Kidney epithelial cell (primary cell): ENCODE measurements at regions not wholly inside any gene's neighbourhood (a gene's known extent, or its start where the extent isn't known, plus 50 kb on each side); places are given as distances from the start of the nearest gene placed in this dataset.

Experiments used
- DNase-seq: peaks from one replicate; pipeline ENCODE4 v3.0.0-alpha.2; 2010; ENCODE audit warnings: low read depth
- H3K27me3 ChIP-seq: 2 replicates; pipeline ENCODE4 v1.6.0; 2011; ENCODE audit warnings: low read length; ENCODE audit not compliant: control insufficient read depth, insufficient read depth
- H3K36me3 ChIP-seq: 2 replicates; pipeline ENCODE4 v1.5.1; 2011; ENCODE audit warnings: low read length; ENCODE audit not compliant: control insufficient read depth, insufficient read depth
- H3K4me3 ChIP-seq: 2 replicates; pipeline ENCODE4 v1.5.1; 2011; ENCODE audit warnings: low read depth, mild to moderate bottlenecking, control low read depth, low read length
- CTCF ChIP-seq: IDR thresholded peaks from 2 replicates; pipeline ENCODE4 v1.5.1; 2011; ENCODE audit warnings: mild to moderate bottlenecking, moderate library complexity, low read length, control low read depth, inconsistent platforms; ENCODE audit not compliant: insufficient read depth, poor library complexity, severe bottlenecking

GRCh38 chr16:75983741-75984381 is 257.6 kb upstream of the CPHXL start:
- Histone ChIP-seq H3K27me3 (no peaks in the 10 kb centered on the region), H3K36me3 (no peaks in the 10 kb centered on the region), H3K4me3 (no peak overlapping the region)
- no peak for TF ChIP-seq CTCF
- no peak for DNase-seq

GRCh38 chr16:75987323-75987722 is 261.0 kb upstream of the CPHXL start:
- no peak for TF ChIP-seq CTCF
- H3K27me3 ChIP-seq = no peaks in the 10 kb centered on the region
- H3K4me3 ChIP-seq = no peak overlapping the region
- DNase-seq = no peak
- H3K36me3 ChIP-seq = no peaks in the 10 kb centered on the region

- TF ChIP-seq CTCF = no peak
- DNase-seq = no peak
Observed at GRCh38 chr16:75996491-75996890, 270.2 kb upstream of the CPHXL start.

GRCh38 chr16:75997606-75998005 is 271.3 kb upstream of the CPHXL start:
- no peak for TF ChIP-seq CTCF
- no peak for DNase-seq

More at GRCh38 chr16:75996491-75996890, 270.2 kb upstream of the CPHXL start:
- H3K4me3 ChIP-seq = no peak overlapping the region
- H3K27me3 ChIP-seq = no peaks in the 10 kb centered on the region
- no peaks in the 10 kb centered on the region for H3K36me3 ChIP-seq

GRCh38 chr16:76007645-76008044 is 269.6 kb upstream of the CNTNAP4 start:
- H3K36me3 ChIP-seq = no peaks in the 10 kb centered on the region
- no peak for DNase-seq
- no peaks in the 10 kb centered on the region for H3K27me3 ChIP-seq
- no peak for TF ChIP-seq CTCF
- no peak overlapping the region for H3K4me3 ChIP-seq

More at GRCh38 chr16:75997606-75998005, 271.3 kb upstream of the CPHXL start:
- Histone ChIP-seq H3K4me3 (no peak overlapping the region), H3K27me3 (no peaks in the 10 kb centered on the region), H3K36me3 (no peaks in the 10 kb centered on the region)

- no peaks in the 10 kb centered on the region for H3K36me3 ChIP-seq
- H3K4me3 ChIP-seq = no peak overlapping the region
- DNase-seq = no peak
- no peaks in the 10 kb centered on the region for H3K27me3 ChIP-seq
- TF ChIP-seq CTCF = no peak
Observed at GRCh38 chr16:76023835-76024234, 253.4 kb upstream of the CNTNAP4 start.
